Hematopoietic multipotent progenitor cell (in vitro differentiated cells): ENCODE measurements at regions not wholly inside any gene's neighbourhood (a gene's known extent, or its start where the extent isn't known, plus 50 kb on each side); places are given as distances from the start of the nearest gene placed in this dataset.

Experiments used
- DNase-seq, 3 donors: peaks; one replicate each; pipeline ENCODE4 v3.0.0-alpha.2; 2011 to 2015; ENCODE audit warnings: low read depth in 2 of 3, low spot score in 2 of 3

GRCh38 chr14:42869681-42870080, 1263.0 kb downstream of the LRFN5 start:
- DNase-seq: no peak

- no peak for DNase-seq
These were observed 1255.4 kb downstream of the LRFN5 start for GRCh38 chr14:42862114-42862513.

- no peak for DNase-seq
These were observed 1253.7 kb downstream of the LRFN5 start for GRCh38 chr14:42860371-42860770.

- DNase-seq: no peak
These were observed 1249.4 kb downstream of the LRFN5 start for GRCh38 chr14:42856106-42856505.

GRCh38 chr14:42855085-42855484, 1248.4 kb downstream of the LRFN5 start:
- DNase-seq: peak in 2 of 3 donors; percentile 4 to 19

GRCh38 chr14:42854061-42854460, 1247.4 kb downstream of the LRFN5 start:
- no peak for DNase-seq

GRCh38 chr14:42848652-42849051, 1242.0 kb downstream of the LRFN5 start:
- no peak for DNase-seq

- no peak for DNase-seq
These were observed 1208.1 kb downstream of the LRFN5 start for GRCh38 chr14:42814817-42815216.

GRCh38 chr14:42806909-42807315, 1200.2 kb downstream of the LRFN5 start:
- no peak for DNase-seq

GRCh38 chr14:42804141-42804540, 1197.5 kb downstream of the LRFN5 start:
- DNase-seq: no peak

GRCh38 chr14:42802346-42802745, 1195.7 kb downstream of the LRFN5 start:
- DNase-seq: no peak

- no peak for DNase-seq
These were observed 1185.5 kb downstream of the LRFN5 start for GRCh38 chr14:42792166-42792565.

- DNase-seq: no peak
These were observed 1176.1 kb downstream of the LRFN5 start for GRCh38 chr14:42782754-42783153.

GRCh38 chr14:42778984-42779383, 1172.3 kb downstream of the LRFN5 start:
- DNase-seq: no peak

GRCh38 chr14:42750771-42751170, 1144.1 kb downstream of the LRFN5 start:
- no peak for DNase-seq

GRCh38 chr14:42742084-42742483, 1135.4 kb downstream of the LRFN5 start:
- no peak for DNase-seq

GRCh38 chr14:42736408-42736807, 1129.7 kb downstream of the LRFN5 start:
- DNase-seq: no peak

GRCh38 chr14:42734041-42734440, 1127.4 kb downstream of the LRFN5 start:
- DNase-seq: no peak

- no peak for DNase-seq
These were observed 1125.3 kb downstream of the LRFN5 start for GRCh38 chr14:42732005-42732404.

- no peak for DNase-seq
These were observed 1124.8 kb downstream of the LRFN5 start for GRCh38 chr14:42731480-42731879.

GRCh38 chr14:42729681-42730080, 1123.0 kb downstream of the LRFN5 start:
- DNase-seq: no peak

GRCh38 chr14:42719391-42719790, 1112.7 kb downstream of the LRFN5 start:
- DNase-seq: no peak

GRCh38 chr14:42715316-42715715, 1108.6 kb downstream of the LRFN5 start:
- no peak for DNase-seq

GRCh38 chr14:42710071-42710470, 1103.4 kb downstream of the LRFN5 start:
- DNase-seq: no peak
